ENCODE measurements at regions not wholly inside any gene's neighbourhood (a gene's known extent, or its start where the extent isn't known, plus 50 kb on each side); places are given as distances from the start of the nearest gene placed in this dataset.

DNA sequence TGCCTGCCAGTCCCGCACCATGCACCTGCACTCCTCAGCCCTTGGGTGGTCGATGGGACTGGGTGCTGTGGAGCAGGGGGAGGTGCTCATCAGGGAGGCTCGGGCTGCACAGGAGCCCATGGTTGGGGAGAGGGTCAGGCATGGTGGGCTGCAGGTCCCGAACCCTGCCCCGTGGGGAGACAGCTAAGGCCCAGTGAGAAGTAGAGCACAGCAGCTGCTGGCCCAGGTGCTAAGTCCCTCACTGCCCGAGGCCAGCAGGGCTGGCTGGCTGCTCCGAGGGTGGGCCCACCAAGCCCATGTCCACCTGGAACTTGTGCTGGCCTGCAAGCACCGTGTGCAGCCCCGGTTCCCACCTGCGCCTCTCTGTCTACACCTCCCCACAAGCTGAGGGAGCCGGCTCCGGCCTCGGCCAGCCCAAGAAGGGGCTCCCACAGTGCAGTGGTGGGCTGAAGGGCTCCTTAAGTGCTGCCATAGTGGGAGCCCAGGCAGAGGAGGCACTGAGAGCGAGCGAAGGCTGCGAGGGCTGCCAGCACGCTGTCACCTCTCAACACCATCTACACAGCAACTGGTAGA, 88.5 kb upstream of the ELAVL2 start:
- TF ChIP-seq, protein P1, sequence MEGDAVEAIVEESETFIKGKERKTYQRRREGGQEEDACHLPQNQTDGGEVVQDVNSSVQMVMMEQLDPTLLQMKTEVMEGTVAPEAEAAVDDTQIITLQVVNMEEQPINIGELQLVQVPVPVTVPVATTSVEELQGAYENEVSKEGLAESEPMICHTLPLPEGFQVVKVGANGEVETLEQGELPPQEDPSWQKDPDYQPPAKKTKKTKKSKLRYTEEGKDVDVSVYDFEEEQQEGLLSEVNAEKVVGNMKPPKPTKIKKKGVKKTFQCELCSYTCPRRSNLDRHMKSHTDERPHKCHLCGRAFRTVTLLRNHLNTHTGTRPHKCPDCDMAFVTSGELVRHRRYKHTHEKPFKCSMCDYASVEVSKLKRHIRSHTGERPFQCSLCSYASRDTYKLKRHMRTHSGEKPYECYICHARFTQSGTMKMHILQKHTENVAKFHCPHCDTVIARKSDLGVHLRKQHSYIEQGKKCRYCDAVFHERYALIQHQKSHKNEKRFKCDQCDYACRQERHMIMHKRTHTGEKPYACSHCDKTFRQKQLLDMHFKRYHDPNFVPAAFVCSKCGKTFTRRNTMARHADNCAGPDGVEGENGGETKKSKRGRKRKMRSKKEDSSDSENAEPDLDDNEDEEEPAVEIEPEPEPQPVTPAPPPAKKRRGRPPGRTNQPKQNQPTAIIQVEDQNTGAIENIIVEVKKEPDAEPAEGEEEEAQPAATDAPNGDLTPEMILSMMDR (IDR thresholded peaks at IDR 0.05) = no peak
- TF ChIP-seq POLR2A (IDR thresholded peaks at IDR 0.05) (no peak), EP300 (IDR thresholded peaks at IDR 0.05) (no peak), POLR2AphosphoS5 (IDR thresholded peaks at IDR 0.05) (no peak)
- Histone ChIP-seq H3K36me3 (no peaks in the 10 kb centered on the region), H3K4me3 (no peak overlapping the region), H3K9me3 (peaks cover 0 to 26% (median 11%) of the 10 kb centered on the region in 4 donors), H3K27ac (no peak overlapping the region), H3K27me3 (no peaks in the 10 kb centered on the region), H3K4me1 (no peaks in the 10 kb centered on the region)
- DNase-seq = no peak
- 87 to 94% (median 92%) methylated on average over 11 to 17 of the region's 17 CpGs for WGBS, 5 donors
- intact Hi-C loops (cut with DNase I; ENCODE audit: low total_unique reads) = no loop called here

DNA sequence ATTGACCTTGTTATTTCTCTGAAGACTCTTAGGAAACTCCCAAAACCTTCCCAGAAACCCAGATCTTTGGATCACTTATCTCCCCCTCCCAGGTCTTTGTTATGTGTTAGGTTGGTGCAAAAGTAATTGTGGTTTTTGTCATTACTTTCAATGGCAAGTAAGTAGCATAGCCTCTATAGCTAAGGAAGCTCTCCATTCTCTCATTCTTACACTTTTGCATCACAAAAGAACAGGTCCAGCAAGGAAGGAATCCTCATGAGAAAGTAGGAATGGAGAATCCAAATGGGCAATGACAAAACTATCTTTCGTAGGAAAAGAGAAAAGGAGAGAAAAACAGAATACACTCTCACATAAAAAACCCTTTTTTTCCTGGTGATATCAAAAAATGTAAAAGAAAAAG, 81.3 kb upstream of the ELAVL2 start:
- intact Hi-C loops (cut with DNase I; ENCODE audit: low total_unique reads) = loop anchor here (10.0 kb wide), 1 partner anchor 53 kb away; no protein-coding TSS in a partner anchor

DNA sequence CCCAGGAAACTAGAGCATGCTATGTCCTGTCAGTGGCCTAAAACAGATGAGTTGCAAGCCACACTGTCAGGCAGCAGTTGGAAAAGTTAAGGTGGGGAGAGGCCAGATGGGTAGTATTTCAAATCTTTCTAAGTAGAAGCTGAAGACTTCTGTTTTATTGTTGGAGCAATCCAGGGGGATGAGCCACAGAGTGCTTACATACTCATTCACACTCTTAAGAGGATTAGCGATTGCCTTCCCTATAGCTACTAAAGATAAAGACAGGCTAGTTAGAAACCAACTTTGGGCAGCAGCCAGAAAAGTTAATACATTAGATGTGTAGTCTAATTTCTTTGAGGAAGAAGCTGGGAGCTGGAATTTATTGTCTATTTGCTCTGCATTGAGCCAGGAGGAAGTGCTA, 61.7 kb upstream of the ELAVL2 start:
- H3K36me3 ChIP-seq = no peaks in the 10 kb centered on the region
- intact Hi-C loops (cut with DNase I; ENCODE audit: low total_unique reads) = no loop called here
- WGBS, 5 donors = 69 to 89% (median 72%) methylated on average over 1 of the region's 1 CpG
- no peak overlapping the region for H3K27ac ChIP-seq
- TF ChIP-seq POLR2A (IDR thresholded peaks at IDR 0.05) (no peak), POLR2AphosphoS5 (IDR thresholded peaks at IDR 0.05) (no peak), EP300 (IDR thresholded peaks at IDR 0.05) (no peak)
- TF ChIP-seq, protein P1 (IDR thresholded peaks at IDR 0.05) = no peak
- peaks cover 0 to 27% (median 5%) of the 10 kb centered on the region in 4 donors for H3K9me3 ChIP-seq
- DNase-seq = no peak
- H3K27me3 ChIP-seq = no peaks in the 10 kb centered on the region
- no peaks in the 10 kb centered on the region for H3K4me1 ChIP-seq
- H3K4me3 ChIP-seq = no peak overlapping the region

More for the DNA sequence above, 81.3 kb upstream of the ELAVL2 start:
- H3K27me3 ChIP-seq = no peaks in the 10 kb centered on the region
- no peak overlapping the region for H3K4me3 ChIP-seq
- no peak for DNase-seq
- TF ChIP-seq EP300 (IDR thresholded peaks at IDR 0.05) (no peak), POLR2A (IDR thresholded peaks at IDR 0.05) (no peak), POLR2AphosphoS5 (IDR thresholded peaks at IDR 0.05) (no peak)
- TF ChIP-seq, protein P1 (IDR thresholded peaks at IDR 0.05) = no peak
- no peaks in the 10 kb centered on the region for H3K4me1 ChIP-seq
- 63 to 80% (median 74%) methylated on average over 1 of the region's 1 CpG for WGBS, 5 donors
- no peak overlapping the region for H3K27ac ChIP-seq
- H3K9me3 ChIP-seq = peaks cover 0 to 16% (median 11%) of the 10 kb centered on the region in 4 donors
- no peaks in the 10 kb centered on the region for H3K36me3 ChIP-seq

Data from stomach (tissue), 8 donors.